CD1c-positive myeloid dendritic cell (primary cell): ENCODE measurements at regions not wholly inside any gene's neighbourhood (a gene's known extent, or its start where the extent isn't known, plus 50 kb on each side); places are given as distances from the start of the nearest gene placed in this dataset.

Experiments
- DNase-seq: peaks from one replicate; pipeline ENCODE4 v3.0.0-alpha.2; 2016; ENCODE audit errors: extremely low spot score

- DNase-seq, result no peak
These were observed 763.4 kb upstream of the ARGLU1 start for GRCh38 chr13:107331359-107331758.

DNA sequence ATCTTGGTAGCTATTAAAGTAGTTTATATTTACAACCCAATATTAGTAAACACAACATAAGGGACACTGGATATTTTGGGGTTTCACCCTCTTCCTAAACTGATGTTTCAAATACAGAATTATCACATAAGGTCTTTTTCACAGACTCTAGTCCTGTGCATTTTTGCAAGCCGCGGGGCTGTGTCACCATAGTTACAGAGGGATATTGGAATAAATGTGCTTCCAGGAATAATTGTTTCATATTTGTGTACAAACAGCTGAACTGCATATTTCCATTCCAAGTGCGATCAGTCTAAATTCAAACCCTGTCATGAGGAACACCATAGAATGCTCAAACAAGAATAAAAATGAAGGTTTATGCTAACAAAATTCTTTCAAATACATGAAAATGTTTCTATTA lies 762.5 kb upstream of the ARGLU1 start:
- DNase-seq, result no peak

GRCh38 chr13:107329991-107330390 lies 762.1 kb upstream of the ARGLU1 start:
- no peak for DNase-seq

GRCh38 chr13:107324416-107325204 lies 756.7 kb upstream of the ARGLU1 start:
- DNase-seq, result no peak

GRCh38 chr13:107322228-107322627 lies 754.3 kb upstream of the ARGLU1 start:
- DNase-seq, result no peak

GRCh38 chr13:107305178-107305577 lies 737.2 kb upstream of the ARGLU1 start:
- DNase-seq, result no peak

GRCh38 chr13:107301724-107302374 lies 733.9 kb upstream of the ARGLU1 start:
- DNase-seq, result no peak

DNA sequence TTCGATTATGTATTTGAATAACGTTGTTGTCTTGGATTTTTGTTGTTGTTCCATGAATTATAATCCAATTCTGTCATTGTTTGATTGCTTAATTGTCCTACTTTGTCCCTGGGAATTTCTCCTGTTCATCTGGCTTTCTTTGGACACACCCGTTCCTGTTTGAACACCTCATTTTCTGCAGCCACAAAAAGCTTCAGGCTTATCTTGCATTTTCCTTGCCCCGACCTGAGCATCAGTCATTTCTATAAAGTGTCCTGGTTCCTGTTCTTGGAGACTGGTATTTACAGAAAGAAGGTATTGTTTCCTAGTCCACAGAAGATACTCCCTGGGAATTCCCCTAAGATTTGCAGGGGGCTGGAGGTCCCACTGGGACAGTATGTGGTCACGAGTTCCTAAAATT lies 731.8 kb upstream of the ARGLU1 start:
- no peak for DNase-seq

DNA sequence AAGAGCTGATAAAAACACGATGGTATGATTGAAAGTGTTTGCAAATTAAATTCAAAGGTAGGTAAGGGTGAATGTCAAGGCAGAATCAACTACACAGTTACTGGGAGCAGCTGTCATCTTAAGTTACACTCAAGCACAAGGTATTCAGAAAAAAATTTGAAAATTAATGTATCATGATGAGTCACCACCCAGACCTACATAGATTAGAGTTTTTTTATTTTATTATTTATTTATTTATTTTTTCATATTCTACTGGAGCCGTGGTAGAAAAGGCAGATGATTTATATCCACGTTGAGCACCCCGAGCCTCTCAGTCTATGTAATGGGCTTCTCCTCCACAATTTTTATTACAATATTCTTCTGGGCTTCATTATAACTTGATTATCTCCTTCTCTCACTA lies 728.9 kb upstream of the ARGLU1 start:
- no peak for DNase-seq

DNA sequence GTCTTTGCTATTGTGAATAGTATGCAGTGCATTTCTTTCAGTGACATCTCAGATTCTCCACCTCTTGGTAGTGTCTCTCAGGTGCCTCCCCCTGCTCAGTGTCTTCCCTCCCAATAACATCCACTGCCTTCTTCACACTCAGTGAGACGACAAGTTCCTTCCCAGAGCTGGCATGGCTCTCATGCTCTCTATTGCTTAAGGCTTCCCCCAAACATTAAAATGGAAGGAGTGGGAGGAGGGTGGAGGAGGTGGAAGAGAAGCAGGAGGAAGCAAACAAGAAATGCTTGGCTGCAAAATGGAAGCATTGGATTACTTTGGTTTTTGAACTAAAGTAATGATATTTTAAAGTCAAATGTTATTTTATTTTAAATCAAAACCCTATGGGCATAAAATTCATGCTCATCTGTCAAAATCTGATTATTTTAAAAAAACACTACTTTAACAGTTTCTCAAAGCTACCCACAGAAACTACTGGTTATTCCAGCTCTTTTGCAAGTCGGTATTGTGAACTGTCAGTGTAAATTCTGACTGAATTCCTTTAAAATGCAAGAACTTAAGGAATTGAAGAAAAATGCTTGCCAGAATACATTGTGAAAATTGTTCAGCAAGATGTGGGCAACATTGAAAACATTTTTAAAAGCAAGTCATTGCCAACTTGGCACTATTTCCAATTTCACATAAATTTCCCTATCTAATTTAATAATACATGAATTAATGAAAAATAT lies 727.6 kb upstream of the ARGLU1 start:
- no peak for DNase-seq

- no peak for DNase-seq
These were observed 726.0 kb upstream of the ARGLU1 start for GRCh38 chr13:107293924-107294323.

GRCh38 chr13:107291875-107292274 lies 723.9 kb upstream of the ARGLU1 start:
- DNase-seq, result no peak

DNA sequence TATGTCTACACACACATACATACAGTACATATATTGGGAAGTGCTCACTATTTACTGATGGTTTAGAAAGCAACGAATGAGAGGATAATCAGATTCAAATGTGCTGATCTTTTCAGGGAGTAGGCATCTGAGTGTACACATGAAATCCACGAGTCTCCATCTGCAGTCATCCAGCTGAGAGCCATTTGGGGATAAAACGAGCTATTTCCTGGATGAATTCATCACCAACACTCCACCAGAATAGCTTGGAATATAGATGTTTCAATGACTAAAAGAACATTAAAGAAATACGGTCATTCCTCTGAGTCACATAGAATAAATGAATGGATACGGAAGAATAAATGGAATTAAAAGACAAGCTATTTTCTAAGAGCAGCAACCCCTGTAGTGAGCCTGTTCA lies 721.6 kb upstream of the ARGLU1 start:
- DNase-seq, result no peak

DNA sequence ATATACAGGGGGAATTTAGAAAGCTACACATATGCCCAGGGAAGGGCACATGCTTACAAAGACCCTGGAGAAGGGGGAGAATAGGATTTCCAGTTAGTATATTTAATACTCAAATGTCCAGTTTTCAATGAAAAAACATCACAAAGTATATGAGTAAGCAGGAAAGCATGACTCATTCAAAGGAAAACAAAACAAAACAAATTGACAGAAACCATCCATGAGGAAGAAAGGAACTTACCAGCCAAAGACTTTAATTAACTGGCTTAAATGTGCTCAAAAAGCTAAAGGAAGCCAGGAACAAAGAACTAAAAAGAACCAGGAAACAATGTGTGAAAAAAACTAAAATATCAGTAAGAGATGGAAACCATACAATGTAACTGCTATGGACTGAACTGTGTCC lies 716.2 kb upstream of the ARGLU1 start:
- DNase-seq, result no peak

GRCh38 chr13:107277911-107278310 lies 710.0 kb upstream of the ARGLU1 start:
- no peak for DNase-seq

GRCh38 chr13:107276936-107277335 lies 709.0 kb upstream of the ARGLU1 start:
- DNase-seq, result no peak

DNA sequence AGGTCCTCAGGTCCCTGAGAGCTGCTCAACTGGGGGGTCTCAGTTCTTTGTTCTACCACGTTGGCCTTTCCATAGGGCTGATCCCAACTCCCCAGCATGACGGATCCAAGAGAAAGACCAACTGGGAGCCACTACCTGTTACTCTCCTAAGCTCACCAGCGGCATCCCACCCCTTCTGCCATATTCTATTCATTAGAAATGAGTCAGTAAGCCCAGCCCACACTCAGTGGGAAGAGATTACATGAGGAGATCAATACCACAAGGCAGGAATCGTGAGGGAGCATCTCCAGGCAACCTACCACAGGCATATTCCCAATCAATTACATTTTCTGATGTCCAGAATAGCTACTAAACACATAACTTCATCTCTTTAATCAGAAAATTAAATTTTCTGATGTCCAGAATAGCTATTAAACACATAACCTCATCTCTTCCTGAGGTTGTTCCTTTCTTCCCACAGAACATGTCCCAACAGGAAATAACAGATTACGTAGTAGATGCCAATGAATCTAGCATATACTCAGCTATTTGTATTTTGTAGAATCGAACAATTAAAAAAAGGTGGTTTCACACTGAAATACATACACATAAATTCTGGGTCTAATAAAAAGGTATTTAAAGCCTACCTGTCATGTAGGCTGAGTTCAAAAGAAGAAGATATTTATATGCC lies 708.1 kb upstream of the ARGLU1 start:
- no peak for DNase-seq

DNA sequence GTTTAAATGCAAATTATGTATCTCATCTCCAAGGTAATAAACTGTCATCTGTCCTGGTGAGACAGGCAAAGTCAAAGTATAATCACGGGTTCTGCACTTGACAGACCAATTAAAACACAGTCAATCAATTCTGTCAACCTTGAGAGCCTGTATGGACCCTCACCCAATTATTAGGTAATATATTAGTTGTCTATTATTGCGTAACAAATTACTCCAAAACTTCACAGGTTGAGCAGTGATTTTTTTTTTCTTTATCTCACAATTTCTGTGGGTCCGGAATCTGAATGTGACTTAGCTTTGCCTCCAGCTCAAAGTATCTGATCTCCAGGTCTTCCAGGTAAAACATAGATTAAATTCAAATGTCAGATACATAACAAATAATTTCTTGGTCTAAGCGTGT lies 707.4 kb upstream of the ARGLU1 start:
- DNase-seq, result no peak

DNA sequence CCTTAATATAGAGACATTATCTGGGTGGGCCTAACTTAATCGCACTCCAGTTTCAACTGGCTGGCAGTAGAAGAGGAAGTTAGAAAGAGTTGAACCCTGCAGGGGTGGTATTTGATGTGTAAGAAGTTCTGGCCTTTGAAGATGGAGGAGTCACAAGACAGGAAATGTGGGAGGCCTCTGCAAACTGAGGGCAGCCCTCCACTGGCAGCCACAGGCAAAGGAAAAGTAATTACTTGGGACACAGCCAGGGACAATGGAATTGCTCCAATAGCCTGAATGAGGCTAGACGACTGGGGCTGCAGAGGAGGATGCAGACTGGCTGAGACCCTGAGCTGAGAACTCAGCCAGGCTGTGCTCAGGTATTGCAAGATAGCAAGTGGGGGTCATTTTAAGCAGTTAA lies 703.3 kb upstream of the ARGLU1 start:
- DNase-seq, result no peak

GRCh38 chr13:107266657-107267056 lies 698.7 kb upstream of the ARGLU1 start:
- no peak for DNase-seq

GRCh38 chr13:107258599-107259187 lies 690.8 kb upstream of the ARGLU1 start:
- DNase-seq, result no peak

- no peak for DNase-seq
These were observed 686.5 kb upstream of the ARGLU1 start for GRCh38 chr13:107254392-107254791.
